HCT116 (cell line): ENCODE measurements at regions not wholly inside any gene's neighbourhood (a gene's known extent, or its start where the extent isn't known, plus 50 kb on each side); places are given as distances from the start of the nearest gene placed in this dataset.

Experiments
- ATAC-seq: fragments of 200-7000 bp; cut with Tn5 transposase; 2 replicates; pipeline ENCODE4 v1.9.1; 2020; ENCODE audit warnings: mild to moderate bottlenecking, moderate library complexity
- BruUV-seq: library from RNA; stranded (reverse); fragments of 400-500 nt; replicated peaks from 2 replicates; lab custom pipeline; 2021; lab: Mats Ljungman, UMichigan
- CTCF ChIA-PET: fragments of 300-600 bp; sonication (Branson Sonifier 250); formaldehyde crosslinking; loops from one replicate; lab custom pipeline; 2021; ENCODE audit warnings: antibody characterized with exemption; lab: Charles Lee
- POLR2A ChIA-PET: fragments of 300-600, 350-600 bp; sonication (Branson Sonifier 250); formaldehyde crosslinking; loops from one replicate; lab custom pipeline; 2021; ENCODE audit warnings: antibody characterized with exemption; lab: Charles Lee
- RAD21 ChIA-PET, 2 experiments: fragments of 300-600 bp; sonication (Branson Sonifier 250); formaldehyde crosslinking; loops; one replicate each; lab custom pipeline; 2023; ENCODE audit warnings: low total read pairs in 2 of 2; ENCODE audit not compliant: uncharacterized antibody in 2 of 2, unreplicated experiment in 2 of 2, low non-redundant PET in 1 of 2; lab: Charles Lee
- DNase-seq: peaks from one replicate; pipeline ENCODE4 v3.0.0-alpha.2; 2010; ENCODE audit warnings: low read depth, low spot score
- H2AFZ ChIP-seq: fragments of 200-600 bp; shearing (Covaris generic), sonication (generic); 2 replicates; pipeline ENCODE4 v1.6.1; 2017; ENCODE audit warnings: low read depth, mixed run types, mixed read lengths, antibody characterized with exemption, low read length; ENCODE audit not compliant: poor library complexity, severe bottlenecking
- H3K27ac ChIP-seq: 2 replicates; pipeline ENCODE4 v1.5.1; 2012; ENCODE audit warnings: low read depth, low read length
- H3K27me3 ChIP-seq: fragments of 200-600 bp; sonication (generic); 2 replicates; pipeline ENCODE4 v1.6.1; 2016; ENCODE audit warnings: mixed run types, low read length, mixed read lengths; ENCODE audit not compliant: insufficient read depth
- H3K36me3 ChIP-seq, 2 experiments: fragments of 200-500 bp in 1 of 2; fragments of 200-600 bp in 1 of 2; sonication (Bioruptor generic) in 1 of 2; sonication (generic) in 1 of 2; 2 replicates each; pipeline versions ENCODE4 v1.5.1 to v1.6.1; 2014 to 2016; ENCODE audit warnings: low read length in 2 of 2, inconsistent platforms in 1 of 2, mixed read lengths in 1 of 2, mixed run types in 1 of 2; ENCODE audit not compliant: insufficient read depth in 2 of 2, control insufficient read depth in 1 of 2
- H3K4me1 ChIP-seq, 2 experiments: fragments of 200-600 bp in 1 of 2; sonication (generic) in 1 of 2; 2 replicates each; pipeline versions ENCODE4 v1.5.1 to v1.6.1; 2012 to 2017; ENCODE audit warnings: low read length in 2 of 2, inconsistent platforms in 1 of 2, mild to moderate bottlenecking in 1 of 2, mixed read lengths in 1 of 2, mixed run types in 1 of 2, moderate library complexity in 1 of 2; ENCODE audit not compliant: insufficient read depth in 2 of 2, control insufficient read depth in 1 of 2
- H3K4me2 ChIP-seq: fragments of 200-600 bp; sonication (generic); 2 replicates; pipeline ENCODE4 v1.6.1; 2017; ENCODE audit warnings: mixed run types, low read length, mixed read lengths
- H3K4me3 ChIP-seq, 2 experiments: fragments of 200-600 bp in 1 of 2; sonication (generic) in 1 of 2; replicated peaks in 1 of 2; 2 replicates each; pipeline ENCODE4 v1.5.1; 2011 to 2016; ENCODE audit warnings: low read length in 2 of 2, control low read depth in 1 of 2, low read depth in 1 of 2, mild to moderate bottlenecking in 1 of 2, mixed read lengths in 1 of 2, mixed run types in 1 of 2
- H3K79me2 ChIP-seq: fragments of 200-600 bp; sonication (generic); 2 replicates; pipeline ENCODE4 v1.6.1; 2017; ENCODE audit warnings: mild to moderate bottlenecking, mixed run types, low read length, moderate library complexity, mixed read lengths; ENCODE audit not compliant: insufficient read depth
- H3K9ac ChIP-seq: fragments of 200-600 bp; sonication (generic); 2 replicates; pipeline ENCODE4 v1.6.1; 2016; ENCODE audit warnings: low read length, mixed read lengths
- H3K9me2 ChIP-seq: fragments of 200-600 bp; sonication (generic), shearing (Covaris generic); 2 replicates; pipeline ENCODE4 v1.6.1; 2017; ENCODE audit warnings: mixed run types, mild to moderate bottlenecking, moderate library complexity; ENCODE audit not compliant: insufficient read depth
- H3K9me3 ChIP-seq, 2 experiments: fragments of 200-500 bp in 1 of 2; fragments of 200-600 bp in 1 of 2; sonication (Bioruptor generic) in 1 of 2; sonication (generic) in 1 of 2; 2 replicates each; pipeline ENCODE4 v1.6.1; 2014 to 2017; ENCODE audit warnings: low read length in 2 of 2, mixed read lengths in 2 of 2, inconsistent platforms in 1 of 2, low read depth in 1 of 2, mild to moderate bottlenecking in 1 of 2, mixed run types in 1 of 2, moderate library complexity in 1 of 2; ENCODE audit not compliant: control insufficient read depth in 1 of 2, insufficient read depth in 1 of 2
- H4K20me1 ChIP-seq: fragments of 200-600 bp; sonication (generic), shearing (Covaris generic); 2 replicates; pipeline ENCODE4 v1.6.1; 2017; ENCODE audit warnings: mixed run types, mild to moderate bottlenecking, moderate library complexity; ENCODE audit not compliant: insufficient read depth
- EZH2phosphoT487 ChIP-seq: fragments of 200-600 bp; IDR thresholded peaks from 2 replicates; pipeline ENCODE4 v1.6.1; 2018; ENCODE audit warnings: antibody characterized with exemption, borderline replicate concordance
- FOSL1 ChIP-seq: IDR thresholded peaks from 2 replicates; pipeline ENCODE4 v1.6.1; 2012; ENCODE audit warnings: low read depth
- JUND ChIP-seq: IDR thresholded peaks from 2 replicates; pipeline ENCODE4 v1.6.1; 2012
- POLR2AphosphoS5 ChIP-seq: IDR thresholded peaks from 2 replicates; pipeline ENCODE4 v1.6.1; 2011; ENCODE audit warnings: mild to moderate bottlenecking, low read depth, low read length, moderate library complexity
- RAD21 ChIP-seq: IDR thresholded peaks from 2 replicates; pipeline ENCODE4 v1.6.1; 2012; ENCODE audit warnings: low read depth, mild to moderate bottlenecking
- SP1 ChIP-seq: IDR thresholded peaks from 2 replicates; pipeline ENCODE4 v1.6.1; 2012; ENCODE audit warnings: low read depth
- TCF7L2 ChIP-seq: IDR thresholded peaks from 2 replicates; pipeline ENCODE4 v1.7.0; 2011; ENCODE audit warnings: borderline replicate concordance, inconsistent platforms; ENCODE audit not compliant: insufficient read depth, insufficient read length; ENCODE audit errors: extremely low read depth
- YY1 ChIP-seq: IDR thresholded peaks from 2 replicates; pipeline ENCODE4 v1.6.1; 2011; ENCODE audit warnings: low read length, low read depth, moderate library complexity, mild to moderate bottlenecking; ENCODE audit not compliant: insufficient replicate concordance; ENCODE audit errors: extremely low read depth
- intact Hi-C: fragments of 100-400 bp; cut with micrococcal nuclease; formaldehyde crosslinking; loops from 2 replicates; pipeline ENCODE4 v1.10.0; 2022
- TF ChIP-seq, protein P1 (sequence below): IDR thresholded peaks from 2 replicates; pipeline ENCODE4 v1.6.1; 2012
- TF ChIP-seq, protein P2 (sequence below): IDR thresholded peaks from 2 replicates; pipeline ENCODE4 v1.6.1; 2012

- peaks cover 32% of the 10 kb centered on the region for H3K27me3 ChIP-seq
- no peak overlapping the region for H3K4me2 ChIP-seq
- no peak overlapping the region for H3K4me3 ChIP-seq
- no peak for ATAC-seq
- TF ChIP-seq YY1 (no peak), JUND (no peak), EZH2phosphoT487 (no peak), POLR2AphosphoS5 (no peak), SP1 (no peak), TCF7L2 (no peak)
- TF ChIP-seq, protein P1, sequence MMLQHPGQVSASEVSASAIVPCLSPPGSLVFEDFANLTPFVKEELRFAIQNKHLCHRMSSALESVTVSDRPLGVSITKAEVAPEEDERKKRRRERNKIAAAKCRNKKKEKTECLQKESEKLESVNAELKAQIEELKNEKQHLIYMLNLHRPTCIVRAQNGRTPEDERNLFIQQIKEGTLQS = no peak
- TF ChIP-seq, protein P2, sequence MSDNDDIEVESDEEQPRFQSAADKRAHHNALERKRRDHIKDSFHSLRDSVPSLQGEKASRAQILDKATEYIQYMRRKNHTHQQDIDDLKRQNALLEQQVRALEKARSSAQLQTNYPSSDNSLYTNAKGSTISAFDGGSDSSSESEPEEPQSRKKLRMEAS = no peak
- H4K20me1 ChIP-seq = no peaks in the 10 kb centered on the region
- intact Hi-C loops = no loop called here
- H2AFZ ChIP-seq = no peak overlapping the region
- no TSS peak for BruUV-seq
- H3K9ac ChIP-seq = no peak overlapping the region
- no peaks in the 10 kb centered on the region for H3K9me2 ChIP-seq
- RAD21 ChIA-PET = no interaction called here
- H3K9me3 ChIP-seq = no peaks in the 10 kb centered on the region
- CTCF ChIA-PET = no interaction called here
- POLR2A ChIA-PET = no interaction called here
- no peaks in the 10 kb centered on the region for H3K36me3 ChIP-seq
- no peak for DNase-seq
- H3K79me2 ChIP-seq = no peaks in the 10 kb centered on the region
- no peak overlapping the region for H3K27ac ChIP-seq
- H3K4me1 ChIP-seq = no peaks in the 10 kb centered on the region
These were observed 206.5 kb downstream of the TEX29 start for GRCh38 chr13:111526922-111527321.

DNA sequence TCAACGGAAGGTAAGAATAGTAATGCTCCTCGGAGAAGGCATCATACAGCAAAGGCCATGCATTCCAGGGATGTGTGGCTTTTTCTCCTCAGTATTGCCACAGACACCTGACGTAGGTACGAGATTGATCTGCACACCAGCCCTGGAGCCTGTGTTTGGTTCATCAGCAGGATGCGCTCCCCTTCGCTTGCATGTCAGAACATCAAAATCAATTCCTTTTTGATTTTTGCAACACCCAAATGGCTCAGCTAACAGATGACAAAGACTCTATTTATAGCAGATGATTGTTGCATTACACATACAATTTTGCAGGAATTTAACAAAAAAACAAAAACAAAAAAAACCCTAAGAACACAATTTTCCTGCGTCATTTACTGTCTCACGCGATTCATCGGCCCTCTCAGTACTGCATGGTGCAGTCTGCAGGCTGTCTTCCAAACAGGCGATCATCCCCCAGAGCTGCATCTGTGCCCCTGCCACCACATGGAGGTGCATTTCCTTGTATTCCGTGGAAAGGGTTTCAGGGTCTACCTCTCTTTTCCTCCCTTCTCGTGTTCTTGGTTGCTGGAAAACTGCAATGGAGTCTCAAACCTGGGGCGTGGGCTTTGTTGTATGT is 207.3 kb downstream of the TEX29 start:
- RAD21 ChIA-PET = no interaction called here
- DNase-seq = no peak
- no peaks in the 10 kb centered on the region for H3K36me3 ChIP-seq
- no peak overlapping the region for H2AFZ ChIP-seq
- peaks cover 34% of the 10 kb centered on the region for H3K27me3 ChIP-seq
- TF ChIP-seq FOSL1 (no peak), JUND (no peak), RAD21 (no peak)
- TF ChIP-seq, all 23 proteins: peak for 0
- H3K9me2 ChIP-seq = no peaks in the 10 kb centered on the region
- no peaks in the 10 kb centered on the region for H3K79me2 ChIP-seq
- H3K4me2 ChIP-seq = no peak overlapping the region
- intact Hi-C loops = no loop called here
- no peak overlapping the region for H3K4me3 ChIP-seq
- H3K27ac ChIP-seq = no peak overlapping the region
- no peak overlapping the region for H3K9ac ChIP-seq
- no peak for ATAC-seq
- H3K9me3 ChIP-seq = no peaks in the 10 kb centered on the region
- H3K4me1 ChIP-seq = no peaks in the 10 kb centered on the region
- ChIA-PET POLR2A (no interaction called here), CTCF (no interaction called here)
- BruUV-seq = no TSS peak
- H4K20me1 ChIP-seq = no peaks in the 10 kb centered on the region
